CD8-positive, alpha-beta memory T cell (primary cell): ENCODE measurements at regions not wholly inside any gene's neighbourhood (a gene's known extent, or its start where the extent isn't known, plus 50 kb on each side); places are given as distances from the start of the nearest gene placed in this dataset.

Experiments used
- CTCF ChIA-PET: fragments of 350-600 bp; sonication (Branson Sonifier 250); formaldehyde crosslinking; loops from one replicate; lab custom pipeline; 2021; ENCODE audit warnings: antibody characterized with exemption; lab: Charles Lee
- POLR2A ChIA-PET: fragments of 350-600 bp; sonication (Branson Sonifier 250); formaldehyde crosslinking; loops from one replicate; lab custom pipeline; 2021; ENCODE audit warnings: antibody characterized with exemption; lab: Charles Lee
- DNase-seq, 5 donors: peaks; one replicate each; pipeline versions ENCODE4 v3.0.0 to v3.0.0-alpha.2; 2020 to 2022; ENCODE audit warnings: mixed read lengths in 1 of 5
- H3K27ac ChIP-seq: one replicate; pipeline ENCODE4 v1.7.0; 2013; ENCODE audit warnings: low read depth, mild to moderate bottlenecking, low read length, moderate library complexity
- H3K27me3 ChIP-seq: 2 replicates; pipeline ENCODE4 v1.7.0; 2013; ENCODE audit warnings: low read length, mild to moderate bottlenecking; ENCODE audit not compliant: insufficient read depth, poor library complexity, severe bottlenecking
- H3K36me3 ChIP-seq: 2 replicates; pipeline ENCODE4 v1.7.0; 2013; ENCODE audit warnings: mild to moderate bottlenecking, low read length, moderate library complexity; ENCODE audit not compliant: insufficient read depth
- H3K4me1 ChIP-seq: 2 replicates; pipeline ENCODE4 v1.7.0; 2013; ENCODE audit warnings: mild to moderate bottlenecking, low read length, moderate library complexity; ENCODE audit not compliant: insufficient read depth
- H3K4me3 ChIP-seq: 2 replicates; pipeline ENCODE4 v1.7.0; 2013; ENCODE audit warnings: mild to moderate bottlenecking, low read length
- H3K9me3 ChIP-seq: 2 replicates; pipeline ENCODE4 v1.7.0; 2013; ENCODE audit warnings: mild to moderate bottlenecking, low read length
- H3K27ac Mint-ChIP-seq, 8 donors: one replicate each; pipeline ENCODE4 v1.8.0; 2020 to 2021; ENCODE audit warnings: mixed read lengths in 8 of 8, mild to moderate bottlenecking in 6 of 8, inconsistent platforms in 3 of 8, moderate library complexity in 3 of 8
- H3K27me3 Mint-ChIP-seq, 2 donors: one replicate each; pipeline ENCODE4 v1.8.0; 2020 to 2021; ENCODE audit warnings: mixed read lengths in 2 of 2, mild to moderate bottlenecking in 1 of 2, moderate library complexity in 1 of 2
- H3K36me3 Mint-ChIP-seq, 3 donors: one replicate each; pipeline ENCODE4 v1.8.0; 2020 to 2021; ENCODE audit warnings: mixed read lengths in 3 of 3, inconsistent platforms in 1 of 3, mild to moderate bottlenecking in 1 of 3
- H3K4me1 Mint-ChIP-seq, 3 donors: one replicate each; pipeline ENCODE4 v1.8.0; 2020 to 2021; ENCODE audit warnings: mixed read lengths in 3 of 3, inconsistent platforms in 1 of 3, mild to moderate bottlenecking in 1 of 3
- H3K4me3 Mint-ChIP-seq, 7 donors: one replicate each; pipeline ENCODE4 v1.8.0; 2020 to 2021; ENCODE audit warnings: mixed read lengths in 7 of 7, mild to moderate bottlenecking in 6 of 7, moderate library complexity in 4 of 7, inconsistent platforms in 2 of 7
- H3K9me3 Mint-ChIP-seq, 5 donors: one replicate each; pipeline ENCODE4 v1.8.0; 2020 to 2022; ENCODE audit warnings: mixed read lengths in 5 of 5, mild to moderate bottlenecking in 3 of 5, moderate library complexity in 2 of 5, inconsistent platforms in 1 of 5

DNA sequence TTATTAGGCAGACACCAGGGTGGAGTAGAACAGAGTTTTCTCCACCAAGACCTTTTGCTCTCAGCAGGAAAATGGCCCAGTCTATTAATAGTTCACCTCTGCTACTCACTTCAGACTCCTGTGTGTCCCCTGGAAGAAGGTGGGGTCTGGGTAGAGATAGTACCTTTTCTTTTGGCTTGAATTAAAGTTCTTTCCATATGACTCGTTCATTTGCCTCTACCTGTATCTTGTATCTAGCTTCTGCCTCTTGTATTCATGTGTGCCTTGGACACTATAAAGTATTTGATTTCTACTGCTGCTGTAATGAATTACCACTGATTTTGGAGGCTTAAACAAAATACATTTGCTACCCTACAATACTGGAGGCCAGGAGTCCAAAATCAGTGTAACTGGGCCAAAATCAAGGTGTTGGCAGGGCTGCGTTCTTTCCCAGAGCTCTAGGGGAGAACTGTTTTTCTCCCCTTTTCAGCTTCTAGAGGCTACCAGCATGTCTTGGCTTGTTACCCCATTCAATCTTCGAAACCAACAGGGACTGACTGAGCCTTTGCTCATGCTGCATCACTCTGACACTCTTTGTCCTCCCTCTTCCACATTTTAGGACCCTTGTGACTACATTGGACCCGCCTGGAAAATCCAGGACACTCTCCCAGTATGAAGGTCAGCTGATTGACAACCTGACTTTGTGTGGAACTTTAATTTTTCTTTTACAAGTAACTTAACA lies 155.6 kb upstream of the PRSS58 start:
- POLR2A ChIA-PET: interaction anchor here (0.6 to 0.9 kb wide), 2 partner anchors 394 to 665 kb away, joined by 4 to 5 read pairs; no protein-coding TSS in a partner anchor
- H3K4me3 Mint-ChIP-seq: no peak overlapping the region
- H3K9me3 Mint-ChIP-seq: no peaks in the 10 kb centered on the region
- no peak overlapping the region for H3K27ac ChIP-seq
- no peaks in the 10 kb centered on the region for H3K36me3 ChIP-seq
- H3K4me1 ChIP-seq: peaks cover 5% of the 10 kb centered on the region
- no peak overlapping the region for H3K4me3 ChIP-seq
- peaks cover 0 to 5% (median 2%) of the 10 kb centered on the region in 3 donors for H3K4me1 Mint-ChIP-seq
- H3K27me3 Mint-ChIP-seq: peaks cover 2 to 5% of the 10 kb centered on the region in 2 donors
- H3K27me3 ChIP-seq: no peaks in the 10 kb centered on the region
- H3K9me3 ChIP-seq: no peaks in the 10 kb centered on the region
- no peak for DNase-seq
- no peak overlapping the region for H3K27ac Mint-ChIP-seq
- H3K36me3 Mint-ChIP-seq: no peaks in the 10 kb centered on the region
- CTCF ChIA-PET: interaction anchor here (1.0 to 1.5 kb wide), 6 partner anchors 10 to 65 kb away, joined by 3 to 6 read pairs (median 3); no protein-coding TSS in a partner anchor

DNA sequence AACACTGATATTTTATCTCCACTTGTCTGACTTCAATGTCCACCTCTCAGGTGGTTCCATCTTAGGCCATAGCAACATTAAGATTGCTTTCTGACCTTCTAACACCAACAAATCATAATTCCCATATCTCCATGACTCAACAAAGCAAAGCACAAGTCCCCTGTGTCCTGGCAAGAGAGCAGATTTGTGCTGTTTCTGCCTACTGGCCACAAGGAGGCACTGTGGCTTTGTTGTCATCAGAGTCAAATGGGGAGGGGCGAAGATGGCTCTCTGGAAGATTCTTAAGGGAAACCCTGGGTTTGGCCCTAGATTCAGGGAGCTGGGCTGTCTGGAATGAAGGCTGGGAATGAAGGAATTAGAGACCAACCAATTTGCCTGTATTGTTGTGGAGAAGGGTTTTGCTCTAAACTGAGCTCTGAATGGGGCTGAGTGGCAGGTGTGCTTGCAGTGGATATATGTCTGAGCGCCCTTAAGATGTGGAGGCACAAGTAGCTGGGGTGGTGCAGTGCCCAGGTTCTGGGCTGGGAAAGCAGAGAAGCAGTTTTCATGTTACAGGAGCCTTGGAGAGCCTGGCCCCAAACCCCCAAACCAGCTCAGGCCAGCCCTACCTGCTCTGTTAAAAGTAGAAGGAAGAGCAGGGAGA lies 154.8 kb upstream of the PRSS58 start:
- ChIA-PET CTCF (interaction anchor here (1.0 to 1.5 kb wide), 6 partner anchors 10 to 66 kb away, joined by 3 to 6 read pairs (median 3); no protein-coding TSS in a partner anchor), POLR2A (interaction anchor here (0.6 to 0.9 kb wide), 2 partner anchors 395 to 665 kb away, joined by 4 to 5 read pairs; no protein-coding TSS in a partner anchor)
- no peak overlapping the region for H3K4me3 Mint-ChIP-seq

DNA sequence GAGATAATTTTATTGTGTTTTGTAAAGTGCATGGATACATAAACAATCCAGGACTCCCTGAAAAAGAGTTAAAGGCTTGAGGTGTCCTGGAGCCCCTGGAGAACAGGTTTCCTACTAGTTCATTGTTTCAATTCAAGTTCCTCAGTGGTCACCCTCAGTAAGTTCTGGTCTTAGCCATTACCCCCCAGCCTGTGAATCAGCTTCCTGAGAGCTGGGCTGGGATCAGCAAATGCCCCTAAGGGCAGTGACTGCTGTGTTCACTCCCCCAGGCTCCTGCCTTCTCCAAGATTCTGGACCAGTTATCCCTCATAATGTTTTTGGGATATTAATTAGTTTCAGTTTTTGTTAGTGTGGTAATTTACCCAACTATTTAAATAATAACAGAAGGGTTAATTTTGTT lies 151.6 kb upstream of the PRSS58 start:
- Mint-ChIP-seq H3K9me3 (no peaks in the 10 kb centered on the region), H3K36me3 (no peaks in the 10 kb centered on the region), H3K4me3 (no peak overlapping the region), H3K4me1 (peaks cover 0 to 5% (median 2%) of the 10 kb centered on the region in 3 donors), H3K27me3 (peaks cover 2 to 8% of the 10 kb centered on the region in 2 donors), H3K27ac (no peak overlapping the region)
- no peaks in the 10 kb centered on the region for H3K9me3 ChIP-seq
- DNase-seq: no peak
- H3K4me1 ChIP-seq: no peaks in the 10 kb centered on the region
- no peaks in the 10 kb centered on the region for H3K36me3 ChIP-seq
- no peak overlapping the region for H3K27ac ChIP-seq
- H3K27me3 ChIP-seq: no peaks in the 10 kb centered on the region
- no peak overlapping the region for H3K4me3 ChIP-seq
- ChIA-PET POLR2A (no interaction called here), CTCF (no interaction called here)

More for the DNA sequence above, 154.8 kb upstream of the PRSS58 start:
- Histone ChIP-seq H3K36me3 (no peaks in the 10 kb centered on the region), H3K4me3 (no peak overlapping the region), H3K4me1 (no peaks in the 10 kb centered on the region), H3K9me3 (no peaks in the 10 kb centered on the region), H3K27ac (no peak overlapping the region), H3K27me3 (no peaks in the 10 kb centered on the region)
- peak overlapping the region in 2 of 8 donors; percentile 28 to 85 for H3K27ac Mint-ChIP-seq
- DNase-seq: peak in 2 of 5 donors; percentile 15 to 41
- H3K9me3 Mint-ChIP-seq: no peaks in the 10 kb centered on the region
- H3K27me3 Mint-ChIP-seq: peaks cover 2 to 5% of the 10 kb centered on the region in 2 donors
- H3K36me3 Mint-ChIP-seq: no peaks in the 10 kb centered on the region
- H3K4me1 Mint-ChIP-seq: peaks cover 0 to 5% (median 2%) of the 10 kb centered on the region in 3 donors

GRCh38 chr7:142408794-142409193 lies 150.9 kb upstream of the PRSS58 start:
- POLR2A ChIA-PET: no interaction called here

DNA sequence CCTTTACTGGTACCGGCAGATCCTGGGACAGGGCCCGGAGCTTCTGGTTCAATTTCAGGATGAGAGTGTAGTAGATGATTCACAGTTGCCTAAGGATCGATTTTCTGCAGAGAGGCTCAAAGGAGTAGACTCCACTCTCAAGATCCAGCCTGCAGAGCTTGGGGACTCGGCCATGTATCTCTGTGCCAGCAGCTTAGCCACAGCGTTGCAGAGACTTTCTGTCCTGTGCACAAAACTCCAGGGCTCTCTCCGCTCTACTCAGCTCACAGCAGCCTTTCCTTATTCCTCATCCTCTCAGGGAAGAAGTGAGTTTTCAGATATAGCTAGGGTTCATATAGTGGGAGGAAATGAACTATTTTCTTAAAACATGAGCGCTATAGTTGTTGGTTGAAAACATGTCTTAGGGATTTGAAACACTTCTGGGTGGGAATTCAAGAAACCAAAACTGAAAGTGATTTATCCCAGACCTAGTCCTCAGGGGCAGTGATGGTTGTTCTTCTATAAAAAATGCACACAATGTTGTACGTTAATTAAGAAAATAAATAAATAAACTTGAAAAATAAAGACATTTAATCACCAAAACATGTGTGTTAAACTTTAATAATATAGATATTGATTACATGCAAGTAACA lies 150.2 kb upstream of the PRSS58 start:
- CTCF ChIA-PET: interaction anchor here (1.2 to 1.4 kb wide), 2 partner anchors 11 to 404 kb away, joined by 3 read pairs; no protein-coding TSS in a partner anchor
- H3K4me1 Mint-ChIP-seq: peaks cover 0 to 5% (median 2%) of the 10 kb centered on the region in 3 donors
- POLR2A ChIA-PET: no interaction called here
- Histone ChIP-seq H3K27ac (no peak overlapping the region), H3K9me3 (no peaks in the 10 kb centered on the region), H3K36me3 (no peaks in the 10 kb centered on the region), H3K27me3 (no peaks in the 10 kb centered on the region), H3K4me1 (no peaks in the 10 kb centered on the region), H3K4me3 (no peak overlapping the region)
- no peak overlapping the region for H3K27ac Mint-ChIP-seq
- DNase-seq: no peak
- H3K9me3 Mint-ChIP-seq: no peaks in the 10 kb centered on the region
- H3K36me3 Mint-ChIP-seq: no peaks in the 10 kb centered on the region
- peaks cover 5 to 13% of the 10 kb centered on the region in 2 donors for H3K27me3 Mint-ChIP-seq
- no peak overlapping the region for H3K4me3 Mint-ChIP-seq

More at GRCh38 chr7:142408794-142409193, 150.9 kb upstream of the PRSS58 start:
- no peak for DNase-seq
- Mint-ChIP-seq H3K27me3 (peaks cover 2 to 9% of the 10 kb centered on the region in 2 donors), H3K4me3 (no peak overlapping the region), H3K4me1 (peaks cover 0 to 5% (median 2%) of the 10 kb centered on the region in 3 donors), H3K9me3 (no peaks in the 10 kb centered on the region), H3K36me3 (no peaks in the 10 kb centered on the region), H3K27ac (no peak overlapping the region)
- CTCF ChIA-PET: no interaction called here
- Histone ChIP-seq H3K36me3 (no peaks in the 10 kb centered on the region), H3K9me3 (no peaks in the 10 kb centered on the region), H3K4me3 (no peak overlapping the region), H3K4me1 (no peaks in the 10 kb centered on the region), H3K27ac (no peak overlapping the region), H3K27me3 (no peaks in the 10 kb centered on the region)

- Mint-ChIP-seq H3K36me3 (no peaks in the 10 kb centered on the region), H3K9me3 (no peaks in the 10 kb centered on the region), H3K4me1 (no peaks in the 10 kb centered on the region), H3K4me3 (no peak overlapping the region), H3K27me3 (peaks cover 7 to 20% of the 10 kb centered on the region in 2 donors), H3K27ac (no peak overlapping the region)
- no peak for DNase-seq
- ChIA-PET POLR2A (no interaction called here), CTCF (no interaction called here)
- Histone ChIP-seq H3K36me3 (no peaks in the 10 kb centered on the region), H3K4me1 (no peaks in the 10 kb centered on the region), H3K27me3 (no peaks in the 10 kb centered on the region), H3K9me3 (no peaks in the 10 kb centered on the region), H3K4me3 (no peak overlapping the region), H3K27ac (no peak overlapping the region)
Observed at GRCh38 chr7:142405122-142405765, 147.4 kb upstream of the PRSS58 start.

GRCh38 chr7:142401951-142402350 lies 144.1 kb upstream of the PRSS58 start:
- H3K27ac Mint-ChIP-seq: no peak overlapping the region
- H3K4me3 Mint-ChIP-seq: no peak overlapping the region
- Histone ChIP-seq H3K27me3 (no peaks in the 10 kb centered on the region), H3K36me3 (no peaks in the 10 kb centered on the region), H3K4me3 (no peak overlapping the region), H3K9me3 (no peaks in the 10 kb centered on the region), H3K27ac (no peak overlapping the region), H3K4me1 (no peaks in the 10 kb centered on the region)
- no peaks in the 10 kb centered on the region for H3K36me3 Mint-ChIP-seq
- H3K27me3 Mint-ChIP-seq: peaks cover 7 to 19% of the 10 kb centered on the region in 2 donors
- no peaks in the 10 kb centered on the region for H3K9me3 Mint-ChIP-seq
- no peaks in the 10 kb centered on the region for H3K4me1 Mint-ChIP-seq
- no peak for DNase-seq
- ChIA-PET POLR2A (no interaction called here), CTCF (no interaction called here)
